ENCODE measurements at regions not wholly inside any gene's neighbourhood (a gene's known extent, or its start where the extent isn't known, plus 50 kb on each side); places are given as distances from the start of the nearest gene placed in this dataset. TPM values are rescaled to one million over a fixed set of nuclear protein-coding genes. Genes with fewer than 3 reads are reported as not detected.

DNA sequence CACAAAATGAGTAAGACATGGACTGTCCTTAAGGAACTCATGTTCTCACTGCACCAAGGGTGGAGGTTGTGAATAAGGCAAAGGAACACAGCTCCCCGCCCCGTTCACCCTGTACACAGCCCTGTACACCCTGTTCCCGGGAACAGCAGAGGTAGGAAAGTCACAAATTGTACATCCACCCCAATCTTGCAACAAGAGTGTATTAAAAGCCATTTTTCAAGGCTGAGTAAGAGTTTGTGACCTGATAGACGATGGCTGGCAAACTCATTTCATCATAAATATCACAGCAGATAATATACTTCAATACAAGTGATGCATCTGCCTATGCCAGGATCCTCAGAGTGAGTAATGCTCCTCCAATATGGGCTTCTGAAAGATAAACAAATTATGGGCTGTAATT, 52.5 kb upstream of the CAMK1G start:
- WGBS, 3 donors = 48 to 63% (median 55%) methylated on average over 4 of the region's 4 CpGs
- no peaks in the 10 kb centered on the region for H3K4me1 ChIP-seq (ENCODE audit: insufficient read depth)
- H3K9me3 ChIP-seq = no peaks in the 10 kb centered on the region
- no peaks in the 10 kb centered on the region for H3K36me3 ChIP-seq
- H3K27me3 ChIP-seq = no peaks in the 10 kb centered on the region
- intact Hi-C loops (cut with DNase I) = no loop called here
- H3K27ac ChIP-seq = no peak overlapping the region
- H3K4me3 ChIP-seq = no peak overlapping the region
- TF ChIP-seq CTCF (IDR thresholded peaks at IDR 0.05) = no peak
- no peak for TF ChIP-seq POLR2A (IDR thresholded peaks at IDR 0.05)
- no peak for TF ChIP-seq EP300 (IDR thresholded peaks at IDR 0.05)
- no peak for DNase-seq

GRCh38 chr1:209531549-209531948, 52.0 kb upstream of the CAMK1G start:
- Histone ChIP-seq H3K4me1 (ENCODE audit: insufficient read depth) (no peaks in the 10 kb centered on the region), H3K27ac (no peak overlapping the region), H3K36me3 (no peaks in the 10 kb centered on the region), H3K4me3 (no peak overlapping the region), H3K27me3 (no peaks in the 10 kb centered on the region), H3K9me3 (no peaks in the 10 kb centered on the region)
- intact Hi-C loops (cut with DNase I) = no loop called here
- TF ChIP-seq CTCF (IDR thresholded peaks at IDR 0.05) (no peak), POLR2A (IDR thresholded peaks at IDR 0.05) (no peak), EP300 (IDR thresholded peaks at IDR 0.05) (no peak)
- no peak for DNase-seq
- WGBS, 3 donors = 34 to 45% (median 44%) methylated on average over 4 of the region's 4 CpGs

MicroRNAs in the stretch of these regions (microRNA counts, 767-probe panel; counts per million panel counts)
- 530 counts per million, percentile 78 among the panel's probes with 10 or more counts for microRNA hsa-miR-205-5p

Small RNA genes lying in the stretch of these regions (microRNA-seq; reads per million reads assigned to microRNA genes)
- 0.79 to 5.2 (median 3.8) reads per million in 3 donors for gene MIR205

Small RNA genes lying in the stretch of these regions (small RNA-seq; reads per million reads assigned to genes)
- not detected for gene AC104465.1
